Urinary bladder (tissue), 4 donors: ENCODE measurements at regions not wholly inside any gene's neighbourhood (a gene's known extent, or its start where the extent isn't known, plus 50 kb on each side); places are given as distances from the start of the nearest gene placed in this dataset.
A peak's percentile ranks its signal among the peaks of the same experiment; 100 is the strongest.
"Not testable (repeated sequence)": the region's sequence is repeated elsewhere in the genome, so short reads cannot be mapped to it uniquely, and the experiment has no call there.

Source experiments
- DNase-seq: peaks from one replicate; pipeline ENCODE4 v3.0.0-alpha.2; 2015; ENCODE audit errors: extremely low spot score
- H3K27ac ChIP-seq: one replicate; pipeline ENCODE4 v1.5.1; 2013; ENCODE audit warnings: low read depth, mild to moderate bottlenecking, moderate library complexity
- H3K36me3 ChIP-seq: one replicate; pipeline ENCODE4 v1.6.1; 2013; ENCODE audit warnings: mild to moderate bottlenecking, moderate library complexity; ENCODE audit not compliant: insufficient read depth
- H3K4me1 ChIP-seq: one replicate; pipeline ENCODE4 v1.6.1; 2013; ENCODE audit warnings: mild to moderate bottlenecking, moderate library complexity; ENCODE audit not compliant: insufficient read depth
- H3K4me3 ChIP-seq: one replicate; pipeline ENCODE4 v1.5.1; 2013; ENCODE audit warnings: low read depth, low read length
- WGBS: extraction: QIAGEN DNeasy Blood & Tissue Kit; methylation state at CpG from one replicate; pipeline ENCODE4 v1.1.7; 2013; 5-methylcytosine and 5-hydroxymethylcytosine counted together
- small RNA-seq: library from RNA; depleted of rRNA; stranded (forward); fragments of <200 nt; gene quantifications from one replicate; pipeline ENCODE3, GENCODE V24; 2014
- donor health status: healthy with polysubstance abuse.
- donor health status: healthy.

DNA sequence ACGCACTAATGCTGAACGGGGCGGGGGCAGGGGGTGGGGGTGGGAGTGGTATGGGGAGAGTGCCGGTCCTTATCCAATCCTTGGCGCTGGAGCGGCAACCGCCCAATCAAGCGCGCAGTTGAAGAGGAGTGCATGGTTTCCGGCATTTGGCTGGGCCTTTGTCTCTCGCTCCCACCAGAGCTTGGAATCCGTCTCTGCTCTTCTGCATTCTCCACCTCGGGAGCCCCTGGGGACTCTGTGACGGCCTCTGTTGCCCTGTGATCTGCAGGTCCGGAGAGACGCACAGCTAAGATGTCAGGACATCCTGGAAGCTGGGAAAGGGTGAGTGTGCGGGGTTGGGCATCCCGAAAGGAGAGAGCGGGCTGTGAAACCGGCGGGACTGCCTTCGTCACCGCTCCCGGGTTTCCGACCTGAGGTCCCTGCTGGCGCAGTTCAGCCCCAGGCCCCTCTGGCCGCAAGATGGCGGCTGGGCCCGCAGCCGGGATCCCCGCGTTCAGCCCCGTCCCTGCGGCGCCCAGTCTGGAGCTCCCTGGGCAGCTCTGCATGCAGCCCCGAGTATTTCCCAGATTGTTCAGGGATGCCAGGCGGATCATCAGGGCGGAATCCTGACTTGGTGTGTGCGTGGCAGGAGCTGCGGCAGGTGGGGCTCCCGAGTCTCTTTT, 53.6 kb upstream of the ZNF254 start:
- Histone ChIP-seq H3K4me3 (peak overlapping the region; percentile 53), H3K36me3 (no peaks in the 10 kb centered on the region), H3K4me1 (peaks cover 1% of the 10 kb centered on the region), H3K27ac (peak overlapping the region; percentile 89)
- WGBS = under 1% methylated on average over 41 of the region's 41 CpGs
- peak; percentile 90 for DNase-seq

- no peaks in the 10 kb centered on the region for H3K36me3 ChIP-seq
- WGBS = under 1% methylated on average over 15 of the region's 15 CpGs
- H3K4me1 ChIP-seq = peaks cover 1% of the 10 kb centered on the region
- peak; percentile 26 for DNase-seq
- peak overlapping the region; percentile 89 for H3K27ac ChIP-seq
- peak overlapping the region; percentile 53 for H3K4me3 ChIP-seq
These were observed 53.0 kb upstream of the ZNF254 start for GRCh38 chr19:24033963-24034342.

DNA sequence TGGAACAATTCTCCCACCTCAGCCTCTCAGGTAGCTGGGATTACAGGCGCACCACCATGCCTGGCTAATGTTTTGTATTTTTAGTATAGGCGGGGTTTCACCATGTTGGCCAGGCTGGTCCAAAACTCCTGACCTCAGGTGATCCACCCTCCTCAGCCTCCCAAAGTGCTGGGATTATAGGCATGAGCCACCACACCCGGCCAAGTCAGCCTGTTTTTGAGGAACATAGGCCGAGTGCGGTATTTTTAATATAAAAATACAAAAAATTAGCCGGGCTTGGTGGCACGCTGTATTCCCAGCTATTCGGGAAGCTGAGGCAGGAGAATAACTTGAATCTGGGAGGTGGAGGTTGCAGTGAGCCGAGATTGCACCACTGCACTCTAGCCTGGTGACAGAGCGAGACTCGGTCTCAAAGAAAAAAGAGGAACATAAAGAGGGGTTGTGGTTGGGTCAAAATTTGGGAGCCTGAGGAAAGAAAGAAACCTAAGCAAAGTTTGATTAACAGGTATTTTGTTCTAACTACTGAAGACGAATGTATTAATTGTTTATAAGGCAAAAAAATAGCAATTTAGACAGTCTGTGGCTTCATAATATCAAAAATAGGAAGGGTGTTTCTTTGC, 51.6 kb upstream of the ZNF254 start:
- H3K27ac ChIP-seq, DNase-seq, H3K36me3 ChIP-seq, H3K4me3 ChIP-seq, H3K4me1 ChIP-seq: not testable (repeated sequence)
- 86% methylated on average over 12 of the region's 12 CpGs for WGBS

Small RNA genes in the stretch of these regions (small RNA-seq; reads per million reads assigned to genes)
- gene RNA5-8SP4 = 0.12 reads per million
